ENCODE measurements at regions not wholly inside any gene's neighbourhood (a gene's known extent, or its start where the extent isn't known, plus 50 kb on each side); places are given as distances from the start of the nearest gene placed in this dataset.

- ATAC-seq (no peak), DNase-seq (ENCODE audit: low read depth, low spot score) (no peak)
- POLR2A ChIA-PET: no interaction called here
- no peaks in the 10 kb centered on the region for H3K36me3 ChIP-seq (ENCODE audit: control insufficient read depth, insufficient read depth, low read length)
- no peak overlapping the region for H3K4me3 ChIP-seq (ENCODE audit: low read depth in 2 of 2, low read length in 2 of 2)
- H3K9me3 ChIP-seq (ENCODE audit: control insufficient read depth, insufficient read depth, low read depth, low read length): no peaks in the 10 kb centered on the region
- TF ChIP-seq SIN3A (IDR thresholded peaks at IDR 0.05; ENCODE audit: borderline replicate concordance, insufficient read depth, low read depth, low read length) (no peak), REST (IDR thresholded peaks at IDR 0.05; ENCODE audit: insufficient read depth in 1 of 2, low read depth in 2 of 2, low read length in 1 of 2) (no peak), TCF7L2 (IDR thresholded peaks at IDR 0.05; ENCODE audit: low read depth, low read length) (no peak), POLR2AphosphoS5 (IDR thresholded peaks at IDR 0.05; ENCODE audit: low read depth, low read length) (no peak), CTCF (IDR thresholded peaks at IDR 0.05) (no peak)
- intact Hi-C loops (cut with micrococcal nuclease; ENCODE audit: unreplicated experiment): loop anchor here (10.0 kb wide), 1 partner anchor 132 kb away; no protein-coding TSS in a partner anchor
- peak overlapping the region; percentile 5; the same call in 1 of the 2 replicates for H3K27ac ChIP-seq (ENCODE audit: low read length)
- no peaks in the 10 kb centered on the region for H3K4me1 ChIP-seq (ENCODE audit: control insufficient read depth, insufficient read depth, low read length)
- BruUV-seq (replicated peaks): no TSS peak
- CTCF ChIA-PET: no interaction called here
- no peaks in the 10 kb centered on the region for H3K27me3 ChIP-seq (ENCODE audit: control insufficient read depth, insufficient read depth, low read length)
- in situ Hi-C loops (cut with HindIII; ENCODE audit: low pct_unique_long_range_greater_than_20kb, low sequenced_read_pairs): no loop called here
Observed at GRCh38 chr5:58322453-58322852, 137.4 kb downstream of the PLK2 start.

GRCh38 chr5:58318468-58318867, 141.4 kb downstream of the PLK2 start:
- CTCF ChIA-PET: no interaction called here
- Histone ChIP-seq H3K9me3 (ENCODE audit: control insufficient read depth, insufficient read depth, low read depth, low read length) (no peaks in the 10 kb centered on the region), H3K27me3 (ENCODE audit: control insufficient read depth, insufficient read depth, low read length) (no peaks in the 10 kb centered on the region), H3K4me1 (ENCODE audit: control insufficient read depth, insufficient read depth, low read length) (no peaks in the 10 kb centered on the region), H3K27ac (ENCODE audit: low read length) (no peak overlapping the region), H3K4me3 (ENCODE audit: low read depth in 2 of 2, low read length in 2 of 2) (no peak overlapping the region), H3K36me3 (ENCODE audit: control insufficient read depth, insufficient read depth, low read length) (no peaks in the 10 kb centered on the region)
- in situ Hi-C loops (cut with HindIII; ENCODE audit: low pct_unique_long_range_greater_than_20kb, low sequenced_read_pairs): no loop called here
- DNase-seq (ENCODE audit: low read depth, low spot score) (no peak), ATAC-seq (no peak)
- POLR2A ChIA-PET: no interaction called here
- no TSS peak for BruUV-seq (replicated peaks)
- intact Hi-C loops (cut with micrococcal nuclease; ENCODE audit: unreplicated experiment): no loop called here
- TF ChIP-seq SIN3A (IDR thresholded peaks at IDR 0.05; ENCODE audit: borderline replicate concordance, insufficient read depth, low read depth, low read length) (no peak), REST (IDR thresholded peaks at IDR 0.05; ENCODE audit: insufficient read depth in 1 of 2, low read depth in 2 of 2, low read length in 1 of 2) (no peak), TCF7L2 (IDR thresholded peaks at IDR 0.05; ENCODE audit: low read depth, low read length) (no peak), POLR2AphosphoS5 (IDR thresholded peaks at IDR 0.05; ENCODE audit: low read depth, low read length) (no peak), CTCF (IDR thresholded peaks at IDR 0.05) (no peak)

Measured in Panc1 (cell line).